ENCODE measurements at regions not wholly inside any gene's neighbourhood (a gene's known extent, or its start where the extent isn't known, plus 50 kb on each side); places are given as distances from the start of the nearest gene placed in this dataset.

DNA sequence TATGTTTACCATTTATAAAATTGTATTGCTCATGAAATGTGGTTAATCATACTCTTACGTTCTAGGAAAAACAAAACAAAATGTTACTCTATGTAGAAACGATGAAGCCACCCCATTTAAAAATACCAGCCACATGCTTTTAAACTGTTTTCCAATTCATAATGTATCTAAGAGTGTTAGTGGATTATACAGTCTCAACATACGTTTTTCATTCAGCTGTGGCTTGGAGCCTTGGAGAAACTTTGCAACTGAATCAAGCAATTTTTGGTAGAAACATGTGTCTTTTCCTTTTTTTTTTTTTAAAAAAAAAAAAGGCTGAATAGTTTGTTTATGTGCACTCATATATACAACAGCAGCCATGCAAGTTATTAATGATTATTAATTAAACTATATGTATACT, 378.0 kb upstream of the SEMA3D start:
- DNase-seq = no peak

- no peak for DNase-seq
Observed at GRCh38 chr7:85561706-85562105, 374.9 kb upstream of the SEMA3D start.

DNA sequence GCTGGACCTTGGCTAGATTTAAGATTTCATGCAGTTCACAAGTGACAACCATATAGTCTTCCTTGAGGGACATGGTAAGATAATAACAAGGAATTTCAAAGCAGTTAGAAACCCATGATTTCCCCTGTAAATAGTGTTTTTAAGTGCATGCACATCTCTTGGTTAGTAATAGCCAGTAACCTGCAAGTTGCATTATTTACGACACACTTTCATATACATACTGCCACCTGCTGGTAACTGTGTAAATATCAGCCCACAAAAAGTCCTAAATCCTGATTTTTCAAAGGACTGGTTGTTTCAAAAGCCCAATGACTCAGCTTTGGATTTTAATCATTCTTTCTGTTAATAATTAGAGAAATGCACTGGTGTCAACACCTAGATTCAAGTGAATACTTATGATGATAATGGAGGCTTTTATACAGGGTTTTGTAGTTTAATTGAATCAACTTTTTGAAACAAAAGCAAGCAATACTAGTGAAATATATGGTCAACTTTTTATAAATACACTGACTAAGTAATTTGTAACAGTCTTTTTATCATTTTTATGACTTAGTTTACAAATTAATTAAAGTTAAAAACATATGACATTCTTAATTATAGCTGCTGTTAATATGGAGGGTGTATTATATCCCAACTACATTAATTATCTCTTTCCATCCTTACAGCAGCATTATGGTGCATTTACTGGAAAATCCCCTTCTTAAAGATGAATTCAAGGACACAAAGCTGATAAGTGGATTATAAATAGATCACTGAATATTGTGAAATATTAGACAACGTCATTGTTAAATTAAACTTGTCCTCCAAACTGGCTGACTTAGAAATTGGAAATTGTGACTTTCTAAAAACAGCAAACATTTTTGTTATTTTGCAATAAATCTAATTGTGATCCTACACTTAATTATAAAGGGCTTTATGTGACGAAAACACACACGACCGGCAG, 367.7 kb upstream of the SEMA3D start:
- no peak for DNase-seq

DNA sequence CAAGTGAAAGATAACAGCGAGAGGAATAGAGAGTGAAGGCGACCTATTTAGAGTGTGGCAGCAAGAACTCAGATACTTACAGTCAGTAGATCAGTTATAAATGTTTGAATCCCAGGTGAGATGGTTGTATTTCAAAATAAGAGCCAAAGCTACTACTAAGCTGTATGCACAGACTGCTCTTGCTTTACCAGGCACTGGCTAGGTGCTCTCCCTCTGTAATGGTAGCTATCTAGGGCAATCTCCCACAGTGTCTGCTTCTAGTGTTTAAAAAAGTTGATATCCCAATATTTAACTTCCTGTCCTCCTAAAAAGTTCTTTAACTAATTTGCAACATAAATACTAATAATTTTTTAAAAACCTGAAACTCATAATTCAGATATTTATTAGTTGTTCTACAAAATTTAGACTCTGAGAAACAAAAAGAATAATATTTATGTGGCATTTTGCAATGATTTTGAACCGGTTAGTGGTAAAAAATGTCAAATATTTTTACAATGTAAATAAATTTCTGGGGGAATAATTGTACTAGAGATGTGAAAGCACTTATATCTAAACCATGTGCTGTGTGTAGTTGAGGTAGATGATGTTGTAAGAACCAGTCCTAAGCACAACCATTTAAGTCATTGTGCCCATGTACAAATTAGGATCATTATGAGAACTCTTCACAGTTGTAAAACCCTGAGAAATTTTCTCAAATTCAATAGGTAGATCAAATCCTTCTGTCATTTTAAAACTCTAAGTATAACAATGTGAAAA, 349.3 kb upstream of the SEMA3D start:
- DNase-seq = no peak

- no peak for DNase-seq
Observed at GRCh38 chr7:85529831-85530230, 343.0 kb upstream of the SEMA3D start.

GRCh38 chr7:85529201-85529600, 342.3 kb upstream of the SEMA3D start:
- DNase-seq = no peak

- no peak for DNase-seq
Observed at GRCh38 chr7:85528581-85528980, 341.7 kb upstream of the SEMA3D start.

GRCh38 chr7:85525676-85526075, 338.8 kb upstream of the SEMA3D start:
- no peak for DNase-seq

- no peak for DNase-seq
Observed at GRCh38 chr7:85522070-85522469, 335.2 kb upstream of the SEMA3D start.

GRCh38 chr7:85521108-85521694, 334.3 kb upstream of the SEMA3D start:
- DNase-seq = no peak

GRCh38 chr7:85520175-85520574, 333.3 kb upstream of the SEMA3D start:
- DNase-seq = no peak

DNA sequence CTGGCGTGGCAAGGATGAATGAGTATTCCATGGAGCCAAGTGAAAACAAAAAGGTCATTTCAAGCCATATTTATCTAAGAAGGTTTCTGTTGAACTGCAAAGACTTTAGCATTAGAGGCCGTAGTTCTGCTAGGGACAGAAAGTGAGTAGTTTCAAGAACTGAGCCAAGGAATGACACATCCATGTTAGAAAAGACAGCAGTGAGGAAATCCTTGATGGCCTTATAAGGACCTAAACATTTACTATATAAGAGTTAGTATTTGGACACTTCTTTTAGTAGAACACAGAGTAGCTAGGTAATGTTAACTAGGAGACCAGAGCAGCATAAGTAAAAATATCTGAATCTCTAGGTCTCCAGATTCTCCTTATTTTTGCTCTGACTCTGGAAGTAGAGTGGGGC, 329.8 kb upstream of the SEMA3D start:
- no peak for DNase-seq

DNA sequence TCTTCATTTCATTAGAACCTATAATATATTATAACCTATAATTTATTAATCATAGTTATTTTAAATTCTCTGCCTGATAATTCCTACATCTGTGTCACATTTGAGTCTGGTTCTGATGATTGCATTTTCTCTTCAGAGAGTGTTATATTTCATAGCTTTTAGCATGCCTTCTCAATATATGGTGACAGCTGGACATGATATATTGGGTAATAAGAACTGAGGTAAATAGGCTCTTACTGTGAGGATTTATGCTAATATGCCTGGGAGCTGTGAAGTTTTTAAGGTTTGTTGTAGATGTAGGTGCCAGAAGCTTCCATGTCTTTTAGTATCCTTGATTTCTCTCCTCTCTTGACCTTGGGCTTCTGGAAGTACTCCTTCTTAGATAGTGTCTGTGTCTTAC, 325.9 kb upstream of the SEMA3D start:
- DNase-seq = no peak

- no peak for DNase-seq
Observed at GRCh38 chr7:85510287-85510686, 323.4 kb upstream of the SEMA3D start.

- DNase-seq = peak; percentile 75
Observed at GRCh38 chr7:85509476-85509875, 322.6 kb upstream of the SEMA3D start.

DNA sequence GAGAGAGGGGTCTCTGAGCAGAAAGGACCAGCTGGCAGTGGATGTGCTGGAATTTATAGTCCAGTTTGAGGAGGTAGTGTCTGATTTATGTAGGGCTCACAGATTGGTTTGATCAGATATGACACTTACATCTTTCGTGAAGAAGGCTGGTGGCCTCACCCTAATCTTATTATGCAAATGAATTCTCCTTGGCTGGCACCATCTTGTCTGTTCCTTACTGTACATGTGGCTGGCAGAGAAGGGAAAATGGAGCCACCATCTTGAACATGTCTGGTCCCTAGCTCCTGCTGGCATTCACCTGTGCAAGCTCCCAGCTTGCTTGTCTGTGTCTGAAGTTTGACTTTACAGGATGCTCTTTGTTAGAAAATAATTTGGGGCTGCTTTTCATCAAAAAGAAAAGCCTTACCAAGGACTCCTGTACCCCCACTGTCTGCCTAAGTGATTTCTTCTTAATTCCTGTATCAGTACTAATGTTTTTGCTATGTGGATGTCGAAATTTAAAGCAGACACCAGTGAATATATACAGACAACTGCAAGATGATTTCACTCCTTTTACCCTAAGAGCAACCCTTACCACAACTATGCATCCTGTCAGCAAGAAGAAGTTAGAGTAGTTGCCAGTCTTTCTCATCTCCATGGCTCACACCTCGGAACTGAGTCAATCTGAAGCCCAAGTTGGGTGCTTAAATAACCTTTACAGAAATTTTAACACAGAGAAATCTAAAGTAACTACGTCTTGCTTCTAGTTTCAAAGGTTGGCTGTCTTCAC, 322.0 kb upstream of the SEMA3D start:
- peak; percentile 54 for DNase-seq

GRCh38 chr7:85498031-85498430, 311.2 kb upstream of the SEMA3D start:
- no peak for DNase-seq

- no peak for DNase-seq
Observed at GRCh38 chr7:85489498-85489897, 302.6 kb upstream of the SEMA3D start.

- DNase-seq = no peak
Observed at GRCh38 chr7:85488406-85488805, 301.6 kb upstream of the SEMA3D start.

DNA sequence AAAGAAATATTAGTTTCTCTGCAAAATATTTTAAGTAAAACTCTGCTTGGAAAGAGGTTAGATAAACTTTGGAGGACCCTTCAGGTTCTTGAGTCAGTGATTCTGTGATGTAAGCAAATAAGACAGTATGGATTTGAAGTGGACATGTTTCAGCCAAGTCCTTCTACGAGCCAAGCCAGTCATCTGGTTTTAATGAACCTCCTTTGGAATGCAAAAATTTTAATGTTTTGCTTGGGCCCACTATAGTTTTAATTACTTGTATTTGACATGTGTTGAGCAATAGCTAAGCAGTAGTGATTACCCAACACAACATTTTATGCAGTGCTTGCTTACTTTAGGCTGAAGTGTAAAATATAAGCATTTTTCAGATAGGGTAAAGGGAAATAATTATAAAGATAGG, 296.3 kb upstream of the SEMA3D start:
- no peak for DNase-seq

GRCh38 chr7:85480666-85481065, 293.8 kb upstream of the SEMA3D start:
- no peak for DNase-seq

DNA sequence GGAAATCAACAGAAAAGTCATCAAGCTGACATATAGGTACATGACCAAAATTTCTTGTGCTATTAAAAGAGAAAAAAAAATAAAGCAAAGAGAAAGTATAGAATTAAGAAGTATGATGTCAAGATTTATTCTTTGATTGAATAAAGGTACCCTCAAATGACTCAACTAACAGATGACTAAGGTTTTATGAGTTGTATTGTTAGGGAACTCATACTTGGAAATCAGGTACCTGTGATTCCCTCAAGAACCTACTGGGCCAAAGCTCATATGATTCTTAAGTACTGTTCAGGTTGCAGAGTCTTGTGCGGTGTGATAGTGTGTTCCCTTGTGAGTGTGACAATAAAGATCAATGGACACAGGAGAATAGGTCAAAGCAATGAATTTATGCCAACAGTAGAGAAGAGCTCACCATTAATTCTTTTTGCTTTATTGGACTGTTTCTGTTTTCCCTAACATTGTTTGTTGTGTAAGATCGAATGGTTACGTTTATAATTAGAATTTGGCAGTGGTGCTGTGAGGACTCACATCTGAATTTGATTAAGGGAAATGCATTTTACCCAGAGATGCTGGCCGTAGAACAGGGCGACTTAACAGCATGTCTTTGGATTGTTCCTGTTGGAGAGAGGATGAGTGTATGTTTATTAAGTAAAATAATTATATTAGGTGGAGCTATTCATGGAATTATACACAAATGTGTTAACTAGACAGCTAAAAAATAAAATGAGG, 293.2 kb upstream of the SEMA3D start:
- no peak for DNase-seq

Measured in islet precursor cell (in vitro differentiated cells).